Suprapubic skin (tissue), 4 donors: ENCODE measurements at regions not wholly inside any gene's neighbourhood (a gene's known extent, or its start where the extent isn't known, plus 50 kb on each side); places are given as distances from the start of the nearest gene placed in this dataset.

Experiments
- DNase-seq, 2 donors: peaks; one replicate each; pipeline ENCODE4 v3.0.0-alpha.2; 2019; ENCODE audit warnings: low spot score in 2 of 2
- H3K27ac ChIP-seq: fragments of 200-600 bp; sonication (generic); one replicate; pipeline ENCODE4 v1.5.1; 2019
- H3K27me3 ChIP-seq: fragments of 200-600 bp; sonication (generic); one replicate; pipeline ENCODE4 v1.5.1; 2019
- H3K36me3 ChIP-seq: fragments of 200-600 bp; sonication (generic); one replicate; pipeline ENCODE4 v1.5.1; 2019
- H3K4me1 ChIP-seq: fragments of 200-600 bp; sonication (generic); one replicate; pipeline ENCODE4 v1.5.1; 2019
- H3K4me3 ChIP-seq: fragments of 200-600 bp; sonication (generic); one replicate; pipeline ENCODE4 v1.5.1; 2019; ENCODE audit warnings: mild to moderate bottlenecking
- H3K9me3 ChIP-seq: fragments of 200-600 bp; sonication (generic); one replicate; pipeline ENCODE4 v1.5.1; 2019
- EP300 ChIP-seq: sonication (generic); formaldehyde crosslinking; IDR thresholded peaks from one replicate; pipeline ENCODE4 v1.6.1; 2017; ENCODE audit warnings: antibody characterized with exemption
- POLR2A ChIP-seq, 2 donors: fragments of 450-650 bp; IDR thresholded peaks; one replicate each; pipeline ENCODE4 v1.6.1; 2017; ENCODE audit warnings: antibody characterized with exemption in 2 of 2, mild to moderate bottlenecking in 2 of 2, moderate library complexity in 2 of 2
- POLR2AphosphoS5 ChIP-seq, 3 donors: sonication (generic); formaldehyde crosslinking; IDR thresholded peaks; one replicate each; pipeline ENCODE4 v1.6.1; 2017; ENCODE audit warnings: antibody characterized with exemption in 3 of 3
- WGBS: methylation state at CpG from one replicate; pipeline ENCODE4 v1.1.5; 2018; 5-methylcytosine and 5-hydroxymethylcytosine counted together
- TF ChIP-seq, protein P1 (sequence below), 2 donors: fragments of 200-600 bp in 1 of 2; fragments of 450-650 bp in 1 of 2; sonication (generic) in 1 of 2; IDR thresholded peaks; one replicate each; pipeline ENCODE4 v1.5.1; 2016 to 2019; ENCODE audit warnings: antibody characterized with exemption in 2 of 2, mild to moderate bottlenecking in 1 of 2, moderate library complexity in 1 of 2

DNA sequence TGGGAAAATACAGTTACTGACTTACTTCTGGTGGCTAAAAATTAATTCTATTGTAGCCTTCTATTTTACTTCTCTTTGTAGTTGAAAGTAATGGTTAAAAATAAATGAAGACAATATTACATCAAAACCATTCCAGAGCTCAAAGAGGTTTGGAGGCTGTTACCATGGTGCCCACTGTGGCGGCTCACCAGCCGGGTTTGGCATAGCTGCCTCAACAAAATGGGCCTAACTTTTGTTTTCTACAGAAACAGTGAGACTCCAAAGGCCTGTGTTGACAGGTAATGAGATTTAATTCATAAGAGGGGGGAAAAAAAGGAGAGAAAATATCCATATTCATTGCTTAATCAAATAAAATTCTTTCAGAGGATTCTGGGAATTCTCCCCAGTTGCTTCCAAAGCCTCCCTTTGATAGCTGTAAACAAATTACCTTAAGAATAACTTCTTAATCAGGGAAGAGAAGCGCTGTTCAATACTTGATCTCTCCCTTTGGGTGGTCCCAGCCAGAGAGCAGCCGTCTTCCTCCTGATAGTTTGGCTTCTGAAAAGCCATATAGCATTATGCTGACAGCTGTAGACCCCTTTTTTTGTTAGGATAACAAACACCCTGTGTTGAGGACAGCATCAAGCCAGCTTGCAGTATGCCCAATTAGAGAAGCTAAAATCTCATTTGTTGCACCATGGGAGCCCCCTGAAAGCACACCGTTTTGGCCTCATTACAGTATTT is 266.8 kb downstream of the NEDD1 start:
- no peaks in the 10 kb centered on the region for H3K36me3 ChIP-seq
- H3K27ac ChIP-seq: no peak overlapping the region
- DNase-seq: no peak
- no peak overlapping the region for H3K4me3 ChIP-seq
- no peak for TF ChIP-seq EP300
- TF ChIP-seq, protein P1, sequence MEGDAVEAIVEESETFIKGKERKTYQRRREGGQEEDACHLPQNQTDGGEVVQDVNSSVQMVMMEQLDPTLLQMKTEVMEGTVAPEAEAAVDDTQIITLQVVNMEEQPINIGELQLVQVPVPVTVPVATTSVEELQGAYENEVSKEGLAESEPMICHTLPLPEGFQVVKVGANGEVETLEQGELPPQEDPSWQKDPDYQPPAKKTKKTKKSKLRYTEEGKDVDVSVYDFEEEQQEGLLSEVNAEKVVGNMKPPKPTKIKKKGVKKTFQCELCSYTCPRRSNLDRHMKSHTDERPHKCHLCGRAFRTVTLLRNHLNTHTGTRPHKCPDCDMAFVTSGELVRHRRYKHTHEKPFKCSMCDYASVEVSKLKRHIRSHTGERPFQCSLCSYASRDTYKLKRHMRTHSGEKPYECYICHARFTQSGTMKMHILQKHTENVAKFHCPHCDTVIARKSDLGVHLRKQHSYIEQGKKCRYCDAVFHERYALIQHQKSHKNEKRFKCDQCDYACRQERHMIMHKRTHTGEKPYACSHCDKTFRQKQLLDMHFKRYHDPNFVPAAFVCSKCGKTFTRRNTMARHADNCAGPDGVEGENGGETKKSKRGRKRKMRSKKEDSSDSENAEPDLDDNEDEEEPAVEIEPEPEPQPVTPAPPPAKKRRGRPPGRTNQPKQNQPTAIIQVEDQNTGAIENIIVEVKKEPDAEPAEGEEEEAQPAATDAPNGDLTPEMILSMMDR (IDR thresholded peaks at IDR 0.05): no peak
- no peak for TF ChIP-seq POLR2A (IDR thresholded peaks at IDR 0.05)
- TF ChIP-seq POLR2AphosphoS5 (IDR thresholded peaks at IDR 0.05): no peak
- 57% methylated on average over 5 of the region's 5 CpGs for WGBS
- no peaks in the 10 kb centered on the region for H3K4me1 ChIP-seq
- no peaks in the 10 kb centered on the region for H3K27me3 ChIP-seq
- H3K9me3 ChIP-seq: no peaks in the 10 kb centered on the region

DNA sequence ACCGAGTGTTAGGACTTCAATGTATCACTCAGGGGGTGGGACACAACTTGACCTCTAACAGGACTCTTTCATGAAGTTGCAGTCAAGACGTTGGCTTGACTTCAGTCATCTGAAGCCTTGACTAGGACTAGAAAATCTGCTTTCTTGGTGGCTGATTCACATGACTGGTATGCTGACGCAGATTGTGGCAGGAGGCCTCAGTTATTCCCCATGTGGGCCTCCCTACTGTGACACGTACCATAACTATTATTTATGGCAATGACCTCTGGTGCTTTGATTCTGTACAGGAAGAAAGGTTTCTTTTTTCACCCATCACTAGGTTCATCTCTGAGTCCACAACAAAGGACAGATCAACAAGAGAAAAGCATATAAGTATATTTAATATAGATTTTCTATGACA is 270.4 kb downstream of the NEDD1 start:
- Histone ChIP-seq H3K9me3 (peaks cover 3% of the 10 kb centered on the region), H3K36me3 (no peaks in the 10 kb centered on the region), H3K27me3 (no peaks in the 10 kb centered on the region), H3K27ac (no peak overlapping the region), H3K4me3 (no peak overlapping the region), H3K4me1 (no peaks in the 10 kb centered on the region)
- DNase-seq: no peak
- TF ChIP-seq, protein P1 (IDR thresholded peaks at IDR 0.05): no peak
- TF ChIP-seq POLR2AphosphoS5 (IDR thresholded peaks at IDR 0.05): no peak
- TF ChIP-seq POLR2A (IDR thresholded peaks at IDR 0.05): no peak
- no peak for TF ChIP-seq EP300
- WGBS: 83% methylated on average over 4 of the region's 4 CpGs

DNA sequence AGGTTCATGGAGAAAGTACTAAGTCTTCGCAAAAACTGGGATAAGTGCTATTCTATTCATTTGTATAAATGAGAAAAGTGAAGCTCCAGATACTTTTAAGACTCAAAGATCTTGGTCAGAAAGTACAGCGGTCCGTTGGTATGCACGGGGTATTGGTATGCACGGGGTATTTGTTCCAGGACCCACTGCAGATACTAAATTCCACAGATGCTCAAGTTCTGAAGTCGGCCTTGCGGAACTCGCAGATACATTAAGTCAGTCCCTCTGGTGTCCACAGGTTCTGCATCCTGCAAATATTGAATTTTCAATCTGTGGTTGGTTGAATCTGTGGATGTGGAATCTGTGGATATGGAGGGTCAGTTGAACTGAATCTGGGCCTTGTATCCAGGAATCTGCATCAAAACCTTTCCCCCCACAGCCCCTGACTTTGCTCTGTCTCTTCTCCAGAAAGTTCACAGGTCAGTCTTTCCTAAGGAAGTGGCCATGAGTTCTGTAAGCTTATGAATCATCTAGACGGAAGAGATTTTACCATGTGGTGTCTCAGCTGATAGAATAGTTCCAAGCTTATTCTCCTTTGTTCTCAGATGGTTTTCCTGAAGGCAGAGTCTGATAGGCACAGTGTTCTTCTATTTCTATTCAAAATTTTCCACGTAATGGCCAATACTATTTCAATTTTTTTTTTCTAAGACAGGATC is 274.7 kb downstream of the NEDD1 start:
- TF ChIP-seq, protein P1 (IDR thresholded peaks at IDR 0.05): no peak
- TF ChIP-seq POLR2AphosphoS5 (IDR thresholded peaks at IDR 0.05) (no peak), POLR2A (IDR thresholded peaks at IDR 0.05) (no peak), EP300 (no peak)
- H3K27ac ChIP-seq: no peak overlapping the region
- DNase-seq: no peak
- WGBS: 86% methylated on average over 10 of the region's 10 CpGs
- peaks cover 3% of the 10 kb centered on the region for H3K9me3 ChIP-seq
- H3K4me3 ChIP-seq: no peak overlapping the region
- no peaks in the 10 kb centered on the region for H3K27me3 ChIP-seq
- H3K36me3 ChIP-seq: no peaks in the 10 kb centered on the region
- no peaks in the 10 kb centered on the region for H3K4me1 ChIP-seq

DNA sequence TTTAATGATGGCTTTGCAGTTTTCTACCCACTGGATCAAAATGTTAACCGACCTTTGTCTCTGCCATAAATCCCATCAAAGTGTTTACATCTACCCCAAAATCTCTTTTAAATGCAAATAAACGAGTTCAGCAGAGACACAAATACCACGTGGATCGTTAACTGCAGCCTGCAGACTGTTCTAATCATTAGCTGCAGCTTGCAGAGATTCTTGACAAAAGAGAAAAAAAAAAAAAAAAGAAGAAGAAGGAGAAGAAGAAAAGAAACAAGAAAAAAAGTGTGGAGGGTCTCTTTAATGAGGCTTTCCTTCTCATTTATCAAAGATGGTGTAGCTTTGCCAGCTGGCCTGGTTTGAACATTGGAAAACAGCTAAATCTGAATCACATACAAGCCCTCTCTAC is 275.7 kb downstream of the NEDD1 start:
- H3K9me3 ChIP-seq: peaks cover 3% of the 10 kb centered on the region
- H3K4me1 ChIP-seq: no peaks in the 10 kb centered on the region
- DNase-seq: no peak
- WGBS: 41% methylated on average over 4 of the region's 4 CpGs
- no peaks in the 10 kb centered on the region for H3K36me3 ChIP-seq
- TF ChIP-seq, protein P1 (IDR thresholded peaks at IDR 0.05): no peak
- TF ChIP-seq EP300 (no peak), POLR2AphosphoS5 (IDR thresholded peaks at IDR 0.05) (no peak)
- no peak overlapping the region for H3K27ac ChIP-seq
- no peak overlapping the region for H3K4me3 ChIP-seq
- H3K27me3 ChIP-seq: no peaks in the 10 kb centered on the region

DNA sequence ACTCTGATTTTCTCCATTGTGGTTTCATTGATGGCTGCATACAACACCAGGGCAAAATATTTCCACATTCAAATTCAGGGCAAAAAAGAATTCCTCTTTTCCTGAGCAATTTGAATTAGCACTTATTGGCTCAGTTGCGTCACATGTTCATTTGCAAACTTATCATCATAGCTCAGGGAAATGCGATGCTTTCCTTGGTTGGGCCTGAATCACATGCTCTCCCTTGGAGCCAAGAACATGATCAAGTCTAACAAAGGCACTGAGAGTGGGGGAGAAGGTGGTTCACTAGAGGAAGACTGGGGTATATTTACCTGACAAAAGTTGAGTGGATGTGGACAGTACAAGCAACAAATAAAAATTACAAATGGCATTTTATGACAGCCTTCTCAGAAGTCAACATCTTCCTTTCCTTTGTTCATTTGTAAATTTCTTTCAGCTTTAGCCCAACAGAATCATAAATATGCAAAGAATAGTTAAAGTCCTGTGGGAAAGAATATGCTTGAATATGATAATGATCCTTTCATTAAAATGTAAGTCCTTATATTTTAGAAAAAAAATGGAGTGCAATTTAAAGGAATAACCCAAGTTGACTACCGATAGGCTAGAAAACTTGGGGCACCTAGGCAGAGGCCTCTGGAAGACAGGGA is 277.2 kb downstream of the NEDD1 start:
- WGBS: 94% methylated on average over 3 of the region's 3 CpGs
- Histone ChIP-seq H3K9me3 (peaks cover 3% of the 10 kb centered on the region), H3K27me3 (no peaks in the 10 kb centered on the region), H3K4me3 (no peak overlapping the region), H3K36me3 (no peaks in the 10 kb centered on the region), H3K4me1 (no peaks in the 10 kb centered on the region), H3K27ac (no peak overlapping the region)
- DNase-seq: no peak
- TF ChIP-seq POLR2A (IDR thresholded peaks at IDR 0.05) (no peak), POLR2AphosphoS5 (IDR thresholded peaks at IDR 0.05) (no peak), EP300 (no peak)
- TF ChIP-seq, protein P1 (IDR thresholded peaks at IDR 0.05): no peak
